ENCODE measurements at regions not wholly inside any gene's neighbourhood (a gene's known extent, or its start where the extent isn't known, plus 50 kb on each side); places are given as distances from the start of the nearest gene placed in this dataset.

DNA sequence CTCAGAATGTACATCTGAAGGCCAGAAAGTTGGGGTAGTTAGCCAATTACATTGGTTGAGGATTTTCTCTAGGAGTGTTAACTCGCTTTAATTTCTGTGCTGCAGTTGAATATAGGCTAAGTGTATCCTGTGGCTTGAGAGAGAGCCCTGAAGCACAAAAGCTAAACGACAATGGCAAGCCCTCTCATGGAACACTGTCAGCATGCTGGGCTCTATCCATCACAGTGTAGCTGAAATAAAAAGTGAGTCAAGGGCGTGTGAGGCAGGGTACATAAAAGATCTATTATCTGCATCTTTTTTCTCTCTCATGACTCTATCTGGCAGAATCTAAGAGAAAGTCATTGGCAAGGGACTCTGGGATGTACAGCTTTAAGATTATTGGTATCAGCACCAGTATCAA, 254.2 kb upstream of the GRIA1 start:
- TF ChIP-seq, protein P1, sequence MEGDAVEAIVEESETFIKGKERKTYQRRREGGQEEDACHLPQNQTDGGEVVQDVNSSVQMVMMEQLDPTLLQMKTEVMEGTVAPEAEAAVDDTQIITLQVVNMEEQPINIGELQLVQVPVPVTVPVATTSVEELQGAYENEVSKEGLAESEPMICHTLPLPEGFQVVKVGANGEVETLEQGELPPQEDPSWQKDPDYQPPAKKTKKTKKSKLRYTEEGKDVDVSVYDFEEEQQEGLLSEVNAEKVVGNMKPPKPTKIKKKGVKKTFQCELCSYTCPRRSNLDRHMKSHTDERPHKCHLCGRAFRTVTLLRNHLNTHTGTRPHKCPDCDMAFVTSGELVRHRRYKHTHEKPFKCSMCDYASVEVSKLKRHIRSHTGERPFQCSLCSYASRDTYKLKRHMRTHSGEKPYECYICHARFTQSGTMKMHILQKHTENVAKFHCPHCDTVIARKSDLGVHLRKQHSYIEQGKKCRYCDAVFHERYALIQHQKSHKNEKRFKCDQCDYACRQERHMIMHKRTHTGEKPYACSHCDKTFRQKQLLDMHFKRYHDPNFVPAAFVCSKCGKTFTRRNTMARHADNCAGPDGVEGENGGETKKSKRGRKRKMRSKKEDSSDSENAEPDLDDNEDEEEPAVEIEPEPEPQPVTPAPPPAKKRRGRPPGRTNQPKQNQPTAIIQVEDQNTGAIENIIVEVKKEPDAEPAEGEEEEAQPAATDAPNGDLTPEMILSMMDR (IDR thresholded peaks at IDR 0.05; ENCODE audit: borderline replicate concordance, control extremely low read depth, extremely low read depth, insufficient read depth, missing control alignments): no peak
- DNase-seq (ENCODE audit: low spot score): no peak
- in situ Hi-C loops (cut with MboI; ENCODE audit: low sequenced_read_pairs, unreplicated experiment): no loop called here

GRCh38 chr5:153237671-153238332, 252.7 kb upstream of the GRIA1 start:
- in situ Hi-C loops (cut with MboI; ENCODE audit: low sequenced_read_pairs, unreplicated experiment): no loop called here
- no peak for DNase-seq (ENCODE audit: low spot score)
- TF ChIP-seq, protein P1 (IDR thresholded peaks at IDR 0.05; ENCODE audit: borderline replicate concordance, control extremely low read depth, extremely low read depth, insufficient read depth, missing control alignments): no peak

DNA sequence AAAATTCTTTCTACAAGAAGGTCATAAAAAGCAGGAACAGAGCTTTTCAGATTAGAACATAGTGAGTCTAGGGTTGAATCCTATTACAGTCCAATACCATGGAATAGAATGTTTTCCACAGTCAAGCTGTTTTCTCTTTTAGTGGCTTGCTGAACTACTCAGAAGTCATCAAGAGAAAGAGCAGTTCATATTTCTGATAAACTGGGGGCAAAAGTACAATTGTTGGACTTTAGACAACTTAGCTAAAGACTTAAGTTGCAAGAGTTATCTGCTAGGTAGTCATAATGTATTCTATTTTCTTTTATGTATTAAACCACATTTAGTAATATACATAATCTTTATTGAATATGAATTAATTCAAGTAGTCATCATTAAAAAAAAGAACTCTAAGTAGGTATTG, 233.1 kb upstream of the GRIA1 start:
- in situ Hi-C loops (cut with MboI; ENCODE audit: low sequenced_read_pairs, unreplicated experiment): no loop called here
- no peak for DNase-seq (ENCODE audit: low spot score)
- TF ChIP-seq, protein P1 (IDR thresholded peaks at IDR 0.05; ENCODE audit: borderline replicate concordance, control extremely low read depth, extremely low read depth, insufficient read depth, missing control alignments): no peak

GRCh38 chr5:153258469-153258868, 232.0 kb upstream of the GRIA1 start:
- TF ChIP-seq, protein P1 (IDR thresholded peaks at IDR 0.05; ENCODE audit: borderline replicate concordance, control extremely low read depth, extremely low read depth, insufficient read depth, missing control alignments): no peak
- in situ Hi-C loops (cut with MboI; ENCODE audit: low sequenced_read_pairs, unreplicated experiment): no loop called here
- DNase-seq (ENCODE audit: low spot score): no peak

DNA sequence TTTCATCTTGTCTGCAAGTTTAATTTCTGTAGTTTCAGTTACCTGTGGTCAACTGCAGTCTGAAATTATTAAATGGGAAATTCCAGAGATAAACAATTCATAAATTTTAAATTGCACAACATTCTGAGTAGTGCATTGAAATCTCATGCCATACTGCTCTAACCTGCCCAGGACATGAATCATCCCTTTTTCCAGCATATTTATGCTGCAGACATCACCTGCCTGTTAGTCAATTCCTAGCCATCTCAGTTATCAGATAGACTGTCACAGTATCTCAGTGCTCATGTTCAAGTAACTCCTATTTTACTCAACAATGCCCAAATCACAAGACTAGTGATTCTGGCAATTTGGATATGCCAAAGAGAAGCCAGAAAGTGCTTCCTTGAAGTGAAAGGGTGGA, 223.0 kb upstream of the GRIA1 start:
- DNase-seq (ENCODE audit: low spot score): no peak
- in situ Hi-C loops (cut with MboI; ENCODE audit: low sequenced_read_pairs, unreplicated experiment): no loop called here

GRCh38 chr5:153275695-153276094, 214.8 kb upstream of the GRIA1 start:
- in situ Hi-C loops (cut with MboI; ENCODE audit: low sequenced_read_pairs, unreplicated experiment): no loop called here
- DNase-seq (ENCODE audit: low spot score): no peak
- TF ChIP-seq, protein P1 (IDR thresholded peaks at IDR 0.05; ENCODE audit: borderline replicate concordance, control extremely low read depth, extremely low read depth, insufficient read depth, missing control alignments): no peak

More for the DNA sequence above, 223.0 kb upstream of the GRIA1 start:
- TF ChIP-seq, protein P1 (IDR thresholded peaks at IDR 0.05; ENCODE audit: borderline replicate concordance, control extremely low read depth, extremely low read depth, insufficient read depth, missing control alignments): no peak
